ENCODE measurements at regions not wholly inside any gene's neighbourhood (a gene's known extent, or its start where the extent isn't known, plus 50 kb on each side); places are given as distances from the start of the nearest gene placed in this dataset.

- TF ChIP-seq SP1 (IDR thresholded peaks at IDR 0.05) (no peak), FOXA1 (IDR thresholded peaks at IDR 0.05) (no peak), FOXM1 (IDR thresholded peaks at IDR 0.05; ENCODE audit: borderline replicate concordance) (no peak), LEF1 (IDR thresholded peaks at IDR 0.05; ENCODE audit: borderline replicate concordance) (no peak), PKNOX1 (IDR thresholded peaks at IDR 0.05) (no peak)
Observed at GRCh38 chr14:28398506-28398905, 368.1 kb upstream of the FOXG1 start.

All from HEK293T (cell line).